HEK293 (cell line): ENCODE measurements at regions not wholly inside any gene's neighbourhood (a gene's known extent, or its start where the extent isn't known, plus 50 kb on each side); places are given as distances from the start of the nearest gene placed in this dataset.

Experiments used
- CTCF ChIA-PET: fragments of 350-600 bp; formaldehyde crosslinking; extraction: SDS; loops from one replicate; lab custom pipeline; 2021; ENCODE audit warnings: antibody characterized with exemption; lab: Yijun Ruan, JAX
- POLR2A ChIA-PET: fragments of 300-600 bp; formaldehyde crosslinking; extraction: SDS; loops from one replicate; lab custom pipeline; 2020; ENCODE audit warnings: antibody characterized with exemption, inconsistent platforms; lab: Yijun Ruan, JAX
- H3K27ac ChIP-seq: fragments of 200-500 bp; sonication (Bioruptor generic); 2 replicates; pipeline ENCODE4 v1.5.1; 2014; ENCODE audit warnings: low read depth, low read length, control low read depth, inconsistent platforms; ENCODE audit errors: extremely low read depth
- H3K36me3 ChIP-seq, 2 experiments: fragments of 200-500 bp in 1 of 2; sonication (Bioruptor generic) in 1 of 2; 1 replicate in 1 of 2; 2 replicates in 1 of 2; pipeline ENCODE4 v1.5.1; 2014 to 2017; ENCODE audit warnings: inconsistent platforms in 2 of 2, low read length in 2 of 2; ENCODE audit not compliant: control insufficient read depth in 2 of 2, insufficient read depth in 1 of 2
- H3K4me1 ChIP-seq: fragments of 200-500 bp; sonication (Bioruptor generic); 2 replicates; pipeline ENCODE4 v1.5.1; 2014; ENCODE audit warnings: mild to moderate bottlenecking, low read length, inconsistent platforms; ENCODE audit not compliant: control insufficient read depth, insufficient read depth
- H3K4me3 ChIP-seq: 2 replicates; pipeline ENCODE4 v1.5.1; 2011; ENCODE audit warnings: low read depth, mild to moderate bottlenecking, control low read depth, low read length, moderate library complexity
- H3K9me3 ChIP-seq: fragments of 200-500 bp; sonication (Bioruptor generic); 2 replicates; pipeline ENCODE4 v1.5.1; 2014; ENCODE audit warnings: low read depth, low read length, inconsistent platforms; ENCODE audit not compliant: control insufficient read depth, insufficient read depth
- KLF9 ChIP-seq: fragments of 450-650 bp; formaldehyde crosslinking; IDR thresholded peaks from 2 replicates; pipeline ENCODE4 v1.5.1; 2016; ENCODE audit warnings: missing biosample characterization, missing genetic modification characterization, low read depth
- OVOL3 ChIP-seq: fragments of 450-650 bp; formaldehyde crosslinking; IDR thresholded peaks from 2 replicates; pipeline ENCODE4 v1.5.1; 2016; ENCODE audit warnings: missing biosample characterization, missing genetic modification characterization
- PRDM6 ChIP-seq: fragments of 450-650 bp; formaldehyde crosslinking; IDR thresholded peaks from 2 replicates; pipeline ENCODE4 v1.5.1; 2017; ENCODE audit warnings: missing biosample characterization, missing genetic modification characterization
- TSHZ1 ChIP-seq: fragments of 450-650 bp; formaldehyde crosslinking; IDR thresholded peaks from 2 replicates; pipeline ENCODE4 v1.5.1; 2016; ENCODE audit warnings: missing biosample characterization, missing genetic modification characterization, borderline replicate concordance
- ZBTB17 ChIP-seq: fragments of 450-650 bp; formaldehyde crosslinking; IDR thresholded peaks from 2 replicates; pipeline ENCODE4 v1.5.1; 2016; ENCODE audit warnings: missing biosample characterization, missing genetic modification characterization
- ZBTB20 ChIP-seq: fragments of 450-650 bp; formaldehyde crosslinking; IDR thresholded peaks from 2 replicates; pipeline ENCODE4 v1.5.1; 2016; ENCODE audit warnings: missing biosample characterization, missing genetic modification characterization
- ZBTB7A ChIP-seq: fragments of 450-650 bp; formaldehyde crosslinking; IDR thresholded peaks from 2 replicates; pipeline ENCODE4 v1.5.1; 2016; ENCODE audit warnings: low read depth, missing biosample characterization, missing genetic modification characterization
- ZFP37 ChIP-seq: fragments of 450-650 bp; formaldehyde crosslinking; IDR thresholded peaks from 2 replicates; pipeline ENCODE4 v1.5.1; 2016; ENCODE audit warnings: missing biosample characterization, missing genetic modification characterization
- ZNF211 ChIP-seq: fragments of 450-650 bp; formaldehyde crosslinking; IDR thresholded peaks from 2 replicates; pipeline ENCODE4 v1.5.1; 2016; ENCODE audit warnings: low read depth, missing biosample characterization, missing genetic modification characterization
- ZNF221 ChIP-seq: fragments of 450-650 bp; formaldehyde crosslinking; IDR thresholded peaks from 2 replicates; pipeline ENCODE4 v1.5.1; 2017; ENCODE audit warnings: missing biosample characterization, missing genetic modification characterization, borderline replicate concordance
- ZNF23 ChIP-seq: fragments of 450-650 bp; formaldehyde crosslinking; IDR thresholded peaks from 2 replicates; pipeline ENCODE4 v1.5.1; 2016; ENCODE audit warnings: missing biosample characterization, missing genetic modification characterization, borderline replicate concordance
- ZNF274 ChIP-seq, 2 experiments: fragments of 200-500 bp in 1 of 2; fragments of 450-650 bp in 1 of 2; sonication (Bioruptor generic) in 1 of 2; formaldehyde crosslinking in 1 of 2; IDR thresholded peaks; 2 replicates each; pipeline versions ENCODE4 v1.5.1 to v1.6.1; 2014 to 2016; ENCODE audit warnings: borderline replicate concordance in 1 of 2, inconsistent platforms in 1 of 2, low read length in 1 of 2, missing biosample characterization in 1 of 2, missing genetic modification characterization in 1 of 2
- ZNF366 ChIP-seq: fragments of 450-650 bp; formaldehyde crosslinking; conservative IDR thresholded peaks from 2 replicates; pipeline ENCODE4 v1.5.1; 2016; ENCODE audit warnings: missing biosample characterization, missing genetic modification characterization
- ZNF555 ChIP-seq: fragments of 450-650 bp; formaldehyde crosslinking; conservative IDR thresholded peaks from 2 replicates; pipeline ENCODE4 v1.5.1; 2017; ENCODE audit warnings: missing biosample characterization, mild to moderate bottlenecking, missing genetic modification characterization, inconsistent platforms
- ZNF585B ChIP-seq: fragments of 450-650 bp; formaldehyde crosslinking; IDR thresholded peaks from 2 replicates; pipeline ENCODE4 v1.5.1; 2016; ENCODE audit warnings: missing biosample characterization, missing genetic modification characterization
- ZNF654 ChIP-seq: fragments of 450-650 bp; formaldehyde crosslinking; IDR thresholded peaks from 2 replicates; pipeline ENCODE4 v1.5.1; 2016; ENCODE audit warnings: low read depth, missing biosample characterization, missing genetic modification characterization
- ZNF747 ChIP-seq: fragments of 450-650 bp; formaldehyde crosslinking; IDR thresholded peaks from 2 replicates; pipeline ENCODE4 v1.5.1; 2016; ENCODE audit warnings: missing biosample characterization, missing genetic modification characterization
- ZNF777 ChIP-seq: fragments of 450-650 bp; formaldehyde crosslinking; IDR thresholded peaks from 2 replicates; pipeline ENCODE4 v1.5.1; 2017; ENCODE audit warnings: missing biosample characterization, missing genetic modification characterization, borderline replicate concordance
- TF ChIP-seq, protein P1 (sequence below): fragments of 450-650 bp; formaldehyde crosslinking; IDR thresholded peaks from 2 replicates; pipeline ENCODE4 v1.5.1; 2016; ENCODE audit warnings: missing biosample characterization, missing genetic modification characterization, low read depth
- TF ChIP-seq, protein P2 (sequence below): fragments of 450-650 bp; formaldehyde crosslinking; IDR thresholded peaks from 2 replicates; pipeline ENCODE4 v1.5.1; 2016; ENCODE audit warnings: missing biosample characterization, missing genetic modification characterization
- TF ChIP-seq, protein P3 (sequence below): fragments of 450-650 bp; formaldehyde crosslinking; IDR thresholded peaks from 2 replicates; pipeline ENCODE4 v1.5.1; 2016; ENCODE audit warnings: missing biosample characterization, missing genetic modification characterization
- TF ChIP-seq, protein P4 (sequence below): fragments of 450-650 bp; formaldehyde crosslinking; IDR thresholded peaks from 2 replicates; pipeline ENCODE4 v1.5.1; 2016; ENCODE audit warnings: missing biosample characterization, missing genetic modification characterization, borderline replicate concordance

- TF ChIP-seq PRDM6 (tag by site-specific recombination) = no peak
- no peak for TF ChIP-seq TSHZ1 (tag by site-specific recombination)
- TF ChIP-seq, protein P1, sequence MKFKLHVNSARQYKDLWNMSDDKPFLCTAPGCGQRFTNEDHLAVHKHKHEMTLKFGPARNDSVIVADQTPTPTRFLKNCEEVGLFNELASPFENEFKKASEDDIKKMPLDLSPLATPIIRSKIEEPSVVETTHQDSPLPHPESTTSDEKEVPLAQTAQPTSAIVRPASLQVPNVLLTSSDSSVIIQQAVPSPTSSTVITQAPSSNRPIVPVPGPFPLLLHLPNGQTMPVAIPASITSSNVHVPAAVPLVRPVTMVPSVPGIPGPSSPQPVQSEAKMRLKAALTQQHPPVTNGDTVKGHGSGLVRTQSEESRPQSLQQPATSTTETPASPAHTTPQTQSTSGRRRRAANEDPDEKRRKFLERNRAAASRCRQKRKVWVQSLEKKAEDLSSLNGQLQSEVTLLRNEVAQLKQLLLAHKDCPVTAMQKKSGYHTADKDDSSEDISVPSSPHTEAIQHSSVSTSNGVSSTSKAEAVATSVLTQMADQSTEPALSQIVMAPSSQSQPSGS (tag by site-specific recombination) = no peak
- no peak for TF ChIP-seq OVOL3 (tag by site-specific recombination)
- no peak for TF ChIP-seq ZNF23 (tag by site-specific recombination)
- no peak for TF ChIP-seq ZNF366 (tag by site-specific recombination)
- no peak for TF ChIP-seq ZBTB7A (tag by site-specific recombination)
- no peak for TF ChIP-seq ZNF274 (IDR thresholded peaks at IDR 0.05; ENCODE audit: low read length)
- no peak for TF ChIP-seq ZNF274 (tag by site-specific recombination; IDR thresholded peaks at IDR 0.05; ENCODE audit: borderline replicate concordance)
- TF ChIP-seq ZNF555 (tag by site-specific recombination) = no peak
These were observed 253.4 kb upstream of the MOCS1 start (continued) for GRCh38 chr6:40187535-40188144.

- ChIA-PET CTCF (no interaction called here), POLR2A (no interaction called here)
- no peaks in the 10 kb centered on the region for H3K36me3 ChIP-seq
- no peak overlapping the region for H3K27ac ChIP-seq
- no peak overlapping the region for H3K4me3 ChIP-seq
- no peaks in the 10 kb centered on the region for H3K4me1 ChIP-seq
- H3K9me3 ChIP-seq = no peaks in the 10 kb centered on the region
- TF ChIP-seq ZNF654 (no peak), ZNF747 (tag by site-specific recombination) (no peak), ZBTB17 (no peak), ZNF221 (no peak), ZNF211 (tag by site-specific recombination) (no peak), ZBTB20 (tag by site-specific recombination) (no peak), ZNF585B (tag by site-specific recombination) (no peak), ZFP37 (tag by site-specific recombination) (no peak), KLF9 (tag by site-specific recombination) (no peak), ZNF777 (no peak)
- TF ChIP-seq, protein P2, sequence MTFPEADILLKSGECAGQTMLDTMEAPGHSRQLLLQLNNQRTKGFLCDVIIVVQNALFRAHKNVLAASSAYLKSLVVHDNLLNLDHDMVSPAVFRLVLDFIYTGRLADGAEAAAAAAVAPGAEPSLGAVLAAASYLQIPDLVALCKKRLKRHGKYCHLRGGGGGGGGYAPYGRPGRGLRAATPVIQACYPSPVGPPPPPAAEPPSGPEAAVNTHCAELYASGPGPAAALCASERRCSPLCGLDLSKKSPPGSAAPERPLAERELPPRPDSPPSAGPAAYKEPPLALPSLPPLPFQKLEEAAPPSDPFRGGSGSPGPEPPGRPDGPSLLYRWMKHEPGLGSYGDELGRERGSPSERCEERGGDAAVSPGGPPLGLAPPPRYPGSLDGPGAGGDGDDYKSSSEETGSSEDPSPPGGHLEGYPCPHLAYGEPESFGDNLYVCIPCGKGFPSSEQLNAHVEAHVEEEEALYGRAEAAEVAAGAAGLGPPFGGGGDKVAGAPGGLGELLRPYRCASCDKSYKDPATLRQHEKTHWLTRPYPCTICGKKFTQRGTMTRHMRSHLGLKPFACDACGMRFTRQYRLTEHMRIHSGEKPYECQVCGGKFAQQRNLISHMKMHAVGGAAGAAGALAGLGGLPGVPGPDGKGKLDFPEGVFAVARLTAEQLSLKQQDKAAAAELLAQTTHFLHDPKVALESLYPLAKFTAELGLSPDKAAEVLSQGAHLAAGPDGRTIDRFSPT (tag by site-specific recombination) = no peak
- TF ChIP-seq, protein P3, sequence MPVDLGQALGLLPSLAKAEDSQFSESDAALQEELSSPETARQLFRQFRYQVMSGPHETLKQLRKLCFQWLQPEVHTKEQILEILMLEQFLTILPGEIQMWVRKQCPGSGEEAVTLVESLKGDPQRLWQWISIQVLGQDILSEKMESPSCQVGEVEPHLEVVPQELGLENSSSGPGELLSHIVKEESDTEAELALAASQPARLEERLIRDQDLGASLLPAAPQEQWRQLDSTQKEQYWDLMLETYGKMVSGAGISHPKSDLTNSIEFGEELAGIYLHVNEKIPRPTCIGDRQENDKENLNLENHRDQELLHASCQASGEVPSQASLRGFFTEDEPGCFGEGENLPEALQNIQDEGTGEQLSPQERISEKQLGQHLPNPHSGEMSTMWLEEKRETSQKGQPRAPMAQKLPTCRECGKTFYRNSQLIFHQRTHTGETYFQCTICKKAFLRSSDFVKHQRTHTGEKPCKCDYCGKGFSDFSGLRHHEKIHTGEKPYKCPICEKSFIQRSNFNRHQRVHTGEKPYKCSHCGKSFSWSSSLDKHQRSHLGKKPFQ = no peak
- TF ChIP-seq, protein P4, sequence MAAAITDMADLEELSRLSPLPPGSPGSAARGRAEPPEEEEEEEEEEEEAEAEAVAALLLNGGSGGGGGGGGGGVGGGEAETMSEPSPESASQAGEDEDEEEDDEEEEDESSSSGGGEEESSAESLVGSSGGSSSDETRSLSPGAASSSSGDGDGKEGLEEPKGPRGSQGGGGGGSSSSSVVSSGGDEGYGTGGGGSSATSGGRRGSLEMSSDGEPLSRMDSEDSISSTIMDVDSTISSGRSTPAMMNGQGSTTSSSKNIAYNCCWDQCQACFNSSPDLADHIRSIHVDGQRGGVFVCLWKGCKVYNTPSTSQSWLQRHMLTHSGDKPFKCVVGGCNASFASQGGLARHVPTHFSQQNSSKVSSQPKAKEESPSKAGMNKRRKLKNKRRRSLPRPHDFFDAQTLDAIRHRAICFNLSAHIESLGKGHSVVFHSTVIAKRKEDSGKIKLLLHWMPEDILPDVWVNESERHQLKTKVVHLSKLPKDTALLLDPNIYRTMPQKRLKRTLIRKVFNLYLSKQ (tag by site-specific recombination) = no peak
These were observed 251.2 kb upstream of the MOCS1 start for GRCh38 chr6:40185486-40185885.
